HepG2 (cell line): ENCODE measurements at regions not wholly inside any gene's neighbourhood (a gene's known extent, or its start where the extent isn't known, plus 50 kb on each side); places are given as distances from the start of the nearest gene placed in this dataset.

Experiments used
- ATAC-seq: fragments of 200-7000 bp; cut with Tn5 transposase; 3 replicates; pipeline ENCODE4 v1.9.1; 2020; ENCODE audit warnings: mild to moderate bottlenecking, moderate library complexity
- BruUV-seq: library from RNA; stranded (reverse); fragments of 400-500 nt; replicated peaks from 2 replicates; lab custom pipeline; 2021; lab: Mats Ljungman, UMichigan
- CTCF ChIA-PET: fragments of 300-600 bp; formaldehyde crosslinking; extraction: SDS; loops from one replicate; lab custom pipeline; 2021; ENCODE audit warnings: low total read pairs, inconsistent platforms, low intra/inter-chr PET ratio; lab: Yijun Ruan, JAX
- POLR2A ChIA-PET: fragments of 350-600 bp; sonication (Branson Sonifier 250); formaldehyde crosslinking; loops from one replicate; lab custom pipeline; 2020; ENCODE audit warnings: antibody characterized with exemption, inconsistent platforms; lab: Yijun Ruan, JAX
- DNase-seq: peaks from one replicate; pipeline ENCODE4 v3.0.0-alpha.2; 2015; ENCODE audit warnings: low spot score
- FAIRE-seq: peaks from 3 replicates; lab custom pipeline; 2011; peaks lifted over from hg19 to GRCh38; lab: Jason Lieb, UNC
- H2AFZ ChIP-seq: one replicate; pipeline ENCODE4 v1.6.1; 2011; ENCODE audit warnings: low read length, inconsistent platforms
- H3K27ac ChIP-seq: fragments of 300-600 bp; 3 replicates; pipeline ENCODE4 v1.8.0; 2011; ENCODE audit warnings: mixed run types, mild to moderate bottlenecking, mixed read lengths, low read length, inconsistent platforms; ENCODE audit not compliant: insufficient read depth; ENCODE audit errors: extremely low read length
- H3K27me3 ChIP-seq, 2 experiments: fragments of 200-600 bp in 1 of 2; 2 replicates in 1 of 2; 3 replicates in 1 of 2; pipeline versions ENCODE4 v1.6.0 to v1.8.0; 2011; ENCODE audit warnings: low read length in 2 of 2, mild to moderate bottlenecking in 2 of 2, moderate library complexity in 2 of 2, inconsistent platforms in 1 of 2; ENCODE audit not compliant: insufficient read depth in 2 of 2, control insufficient read depth in 1 of 2
- H3K36me3 ChIP-seq, 2 experiments: fragments of 200-600 bp in 1 of 2; replicated peaks in 1 of 2; 2 replicates in 1 of 2; 3 replicates in 1 of 2; pipeline versions ENCODE4 v1.5.1 to v1.8.0; 2011; ENCODE audit warnings: low read length in 2 of 2, inconsistent platforms in 1 of 2; ENCODE audit not compliant: insufficient read depth in 2 of 2, control insufficient read depth in 1 of 2
- H3K4me1 ChIP-seq: 2 replicates; pipeline ENCODE4 v1.5.1; 2012; ENCODE audit warnings: low read length, inconsistent platforms; ENCODE audit not compliant: insufficient read depth
- H3K4me2 ChIP-seq: 2 replicates; pipeline ENCODE4 v1.6.0; 2011; ENCODE audit warnings: low read depth, low read length, inconsistent platforms
- H3K4me3 ChIP-seq, 3 experiments: fragments of 200-600 bp in 1 of 3; sonication (generic), shearing (Covaris generic) in 1 of 3; replicated peaks in 1 of 3; 2 replicates each; pipeline ENCODE4 v1.5.1; 2011 to 2016; ENCODE audit warnings: low read length in 3 of 3, inconsistent platforms in 2 of 3, low read depth in 2 of 3, mild to moderate bottlenecking in 2 of 3, control low read depth in 1 of 3, mixed read lengths in 1 of 3; ENCODE audit not compliant: insufficient read depth in 1 of 3
- H3K79me2 ChIP-seq: one replicate; pipeline ENCODE4 v1.6.1; 2011; ENCODE audit warnings: low read length, inconsistent platforms; ENCODE audit not compliant: insufficient read depth
- H3K9ac ChIP-seq: 2 replicates; pipeline ENCODE4 v1.6.0; 2011; ENCODE audit warnings: mild to moderate bottlenecking, low read depth, low read length, inconsistent platforms; ENCODE audit not compliant: insufficient read depth
- H3K9me3 ChIP-seq: 2 replicates; pipeline ENCODE4 v1.5.1; 2012; ENCODE audit warnings: mild to moderate bottlenecking, low read length
- H4K20me1 ChIP-seq: 2 replicates; pipeline ENCODE4 v1.6.0; 2011; ENCODE audit warnings: inconsistent platforms, mild to moderate bottlenecking, low read length, moderate library complexity; ENCODE audit not compliant: insufficient read depth
- NKX3-1 ChIP-seq: sonication (generic); formaldehyde crosslinking; IDR thresholded peaks from 2 replicates; pipeline ENCODE4 v1.5.0; 2020; ENCODE audit warnings: missing genetic modification reagents
- SP4 ChIP-seq: sonication (generic); formaldehyde crosslinking; IDR thresholded peaks from 2 replicates; pipeline ENCODE4 v1.8.1; 2023; ENCODE audit warnings: mild to moderate bottlenecking, missing genetic modification reagents
- THAP9 ChIP-seq: sonication (generic); formaldehyde crosslinking; IDR thresholded peaks from 2 replicates; pipeline ENCODE4; 2020; ENCODE audit warnings: missing genetic modification reagents, mild to moderate bottlenecking, borderline replicate concordance
- ZBTB7A ChIP-seq: sonication (generic); formaldehyde crosslinking; IDR thresholded peaks from 2 replicates; pipeline ENCODE4 v1.8.0; 2022; ENCODE audit warnings: mild to moderate bottlenecking, missing genetic modification reagents
- ZNF136 ChIP-seq: sonication (generic); formaldehyde crosslinking; IDR thresholded peaks from 2 replicates; pipeline ENCODE4 v1.8.1; 2022; ENCODE audit warnings: low read depth, mild to moderate bottlenecking, moderate library complexity, missing genetic modification reagents
- ZNF703 ChIP-seq: sonication (generic); formaldehyde crosslinking; IDR thresholded peaks from 2 replicates; pipeline ENCODE4 v1.5.1; 2020; ENCODE audit warnings: missing genetic modification reagents, mild to moderate bottlenecking, moderate library complexity, borderline replicate concordance
- WGBS: methylation state at CpG from one replicate; pipeline ENCODE4 v1.1.6; 2017; ENCODE audit warnings: low lambda C conversion rate; 5-methylcytosine and 5-hydroxymethylcytosine counted together
- in situ Hi-C: cut with HindIII; loops from 2 replicates; pipeline ENCODE4 v1.10.0; 2017; ENCODE audit warnings: low pct_unique_long_range_greater_than_20kb; ENCODE audit not compliant: extremely low pct_ligation_motif_present
- intact Hi-C: fragments of 100-400 bp; cut with micrococcal nuclease; formaldehyde crosslinking; loops from one replicate; pipeline ENCODE4 v1.10.0; 2022; ENCODE audit not compliant: unreplicated experiment
- TF ChIP-seq, protein P1 (sequence below): sonication (generic); formaldehyde crosslinking; IDR thresholded peaks from 2 replicates; pipeline ENCODE4 v1.4.0; 2020; ENCODE audit warnings: missing genetic modification reagents

- TF ChIP-seq THAP9 (CRISPR knock-in tag) = no peak
Measured at GRCh38 chr2:239736358-239737143, 288.6 kb downstream of the NDUFA10 start (continued).

DNA sequence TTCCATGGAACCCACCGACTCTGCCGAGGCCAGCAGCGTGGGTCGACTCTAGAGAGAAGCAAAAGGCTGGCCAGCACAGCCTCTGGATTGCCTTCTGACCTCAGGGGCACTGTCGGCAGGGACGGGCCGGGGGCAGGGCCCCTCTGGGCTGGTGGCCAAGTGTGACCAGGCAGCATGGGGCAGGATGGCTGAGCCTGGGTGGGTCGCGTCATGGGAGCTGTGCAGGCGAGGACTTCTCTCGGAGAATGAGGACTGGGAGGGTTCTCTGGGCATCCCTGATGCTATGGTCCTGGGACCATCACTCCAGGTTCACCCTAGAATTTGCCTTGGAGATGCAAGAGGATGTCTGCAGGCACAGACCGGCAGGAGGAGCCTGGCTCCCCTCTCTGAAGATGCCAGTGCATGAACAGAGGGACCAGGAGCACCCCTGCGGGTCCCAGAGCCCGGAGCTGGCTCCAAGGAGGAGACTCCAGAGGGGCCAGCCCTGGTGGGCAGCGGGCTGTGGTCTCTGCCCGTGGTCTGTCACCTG, 289.2 kb downstream of the NDUFA10 start:
- peak; percentile 26 for ATAC-seq
- H3K4me2 ChIP-seq = no peak overlapping the region
- ChIA-PET POLR2A (no interaction called here), CTCF (no interaction called here)
- H3K4me1 ChIP-seq = no peaks in the 10 kb centered on the region
- WGBS = 0% methylated on average over 2 of the region's 16 CpGs
- intact Hi-C loops (no loop called here), in situ Hi-C loops (no loop called here)
- H3K27ac ChIP-seq = no peak overlapping the region
- no peak for TF ChIP-seq ZNF136
- TF ChIP-seq ZNF703 (CRISPR knock-in tag) = no peak
- TF ChIP-seq, protein P1, sequence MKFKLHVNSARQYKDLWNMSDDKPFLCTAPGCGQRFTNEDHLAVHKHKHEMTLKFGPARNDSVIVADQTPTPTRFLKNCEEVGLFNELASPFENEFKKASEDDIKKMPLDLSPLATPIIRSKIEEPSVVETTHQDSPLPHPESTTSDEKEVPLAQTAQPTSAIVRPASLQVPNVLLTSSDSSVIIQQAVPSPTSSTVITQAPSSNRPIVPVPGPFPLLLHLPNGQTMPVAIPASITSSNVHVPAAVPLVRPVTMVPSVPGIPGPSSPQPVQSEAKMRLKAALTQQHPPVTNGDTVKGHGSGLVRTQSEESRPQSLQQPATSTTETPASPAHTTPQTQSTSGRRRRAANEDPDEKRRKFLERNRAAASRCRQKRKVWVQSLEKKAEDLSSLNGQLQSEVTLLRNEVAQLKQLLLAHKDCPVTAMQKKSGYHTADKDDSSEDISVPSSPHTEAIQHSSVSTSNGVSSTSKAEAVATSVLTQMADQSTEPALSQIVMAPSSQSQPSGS = no peak
- TF ChIP-seq ZBTB7A (CRISPR knock-in tag) = no peak
- no peak for TF ChIP-seq NKX3-1 (CRISPR knock-in tag)
- no peak for TF ChIP-seq SP4 (CRISPR knock-in tag)
- FAIRE-seq = no peak
- peaks cover 15 to 36% of the 10 kb centered on the region in 2 experiments for H3K27me3 ChIP-seq
- DNase-seq = no peak
- H3K36me3 ChIP-seq = no peaks in the 10 kb centered on the region
- no peak overlapping the region for H2AFZ ChIP-seq
- no peaks in the 10 kb centered on the region for H4K20me1 ChIP-seq
- H3K4me3 ChIP-seq = no peak overlapping the region
- H3K9ac ChIP-seq = no peak overlapping the region
- no peaks in the 10 kb centered on the region for H3K9me3 ChIP-seq
- BruUV-seq = no TSS peak
- no peaks in the 10 kb centered on the region for H3K79me2 ChIP-seq
